SK-N-MC (cell line): ENCODE measurements at regions not wholly inside any gene's neighbourhood (a gene's known extent, or its start where the extent isn't known, plus 50 kb on each side); places are given as distances from the start of the nearest gene placed in this dataset.
"Not testable (repeated sequence)": the region's sequence is repeated elsewhere in the genome, so short reads cannot be mapped to it uniquely, and the experiment has no call there.

Experiments
- EZH2 ChIP-seq: fragments of 200-600 bp; sonication (generic); IDR thresholded peaks from one replicate; pipeline ENCODE4 v1.6.1; 2017; ENCODE audit warnings: antibody characterized with exemption
- FOXP2 ChIP-seq: optimal IDR thresholded peaks from 2 replicates; pipeline ENCODE3; 2011; ENCODE audit warnings: mild to moderate bottlenecking, moderate library complexity; ENCODE audit not compliant: insufficient read depth; ENCODE audit errors: extremely low read length, control extremely low read depth
- POLR2AphosphoS5 ChIP-seq: IDR thresholded peaks from 2 replicates; pipeline ENCODE4 v1.6.1; 2012; ENCODE audit warnings: mild to moderate bottlenecking, low read depth, low read length, borderline replicate concordance

DNA sequence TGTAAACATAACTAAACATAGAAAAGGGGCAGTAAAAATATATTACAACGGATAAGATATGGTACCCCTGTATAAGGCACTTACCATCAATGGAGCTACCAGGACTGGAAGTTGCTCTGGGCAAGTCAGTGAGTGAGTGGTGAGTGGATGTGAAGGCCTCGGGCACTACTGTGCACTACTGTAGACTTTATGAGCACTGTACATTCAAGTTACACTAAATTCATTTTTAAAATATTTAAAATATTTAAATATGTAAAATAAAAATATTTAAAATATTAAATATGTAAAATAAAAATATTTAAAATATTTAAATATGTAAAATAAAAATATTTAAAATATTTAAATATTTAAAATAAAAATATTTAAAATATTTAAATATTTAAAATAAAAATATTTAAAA lies 73.6 kb downstream of the KLF15 start:
- TF ChIP-seq POLR2AphosphoS5, EZH2, FOXP2: not testable (repeated sequence)
